ENCODE measurements at regions not wholly inside any gene's neighbourhood (a gene's known extent, or its start where the extent isn't known, plus 50 kb on each side); places are given as distances from the start of the nearest gene placed in this dataset.

DNA sequence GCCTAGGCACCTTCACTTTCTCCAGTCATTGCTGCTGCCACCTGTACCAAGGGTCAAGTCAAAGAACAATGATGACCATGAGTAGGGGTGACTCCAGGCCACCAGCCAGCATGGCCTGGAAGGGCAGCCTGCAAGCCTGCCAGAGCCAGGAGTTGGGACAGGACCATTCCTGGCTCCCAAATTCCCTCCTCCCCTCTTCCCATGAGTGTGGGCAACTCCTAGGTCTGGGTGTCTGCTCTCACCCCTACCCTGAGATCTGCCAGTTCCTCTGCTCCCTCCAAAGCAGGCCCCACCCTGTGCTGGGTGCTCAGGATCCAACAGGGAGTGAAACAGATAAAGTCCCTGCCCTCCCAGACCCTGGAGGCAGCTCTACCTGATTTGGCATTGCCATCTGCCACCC, 125.8 kb upstream of the NANOS1 start:
- H3K36me3 ChIP-seq (ENCODE audit: control insufficient read depth, insufficient read depth, low read length) = no peaks in the 10 kb centered on the region
- TF ChIP-seq, protein P1, sequence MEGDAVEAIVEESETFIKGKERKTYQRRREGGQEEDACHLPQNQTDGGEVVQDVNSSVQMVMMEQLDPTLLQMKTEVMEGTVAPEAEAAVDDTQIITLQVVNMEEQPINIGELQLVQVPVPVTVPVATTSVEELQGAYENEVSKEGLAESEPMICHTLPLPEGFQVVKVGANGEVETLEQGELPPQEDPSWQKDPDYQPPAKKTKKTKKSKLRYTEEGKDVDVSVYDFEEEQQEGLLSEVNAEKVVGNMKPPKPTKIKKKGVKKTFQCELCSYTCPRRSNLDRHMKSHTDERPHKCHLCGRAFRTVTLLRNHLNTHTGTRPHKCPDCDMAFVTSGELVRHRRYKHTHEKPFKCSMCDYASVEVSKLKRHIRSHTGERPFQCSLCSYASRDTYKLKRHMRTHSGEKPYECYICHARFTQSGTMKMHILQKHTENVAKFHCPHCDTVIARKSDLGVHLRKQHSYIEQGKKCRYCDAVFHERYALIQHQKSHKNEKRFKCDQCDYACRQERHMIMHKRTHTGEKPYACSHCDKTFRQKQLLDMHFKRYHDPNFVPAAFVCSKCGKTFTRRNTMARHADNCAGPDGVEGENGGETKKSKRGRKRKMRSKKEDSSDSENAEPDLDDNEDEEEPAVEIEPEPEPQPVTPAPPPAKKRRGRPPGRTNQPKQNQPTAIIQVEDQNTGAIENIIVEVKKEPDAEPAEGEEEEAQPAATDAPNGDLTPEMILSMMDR (conservative IDR thresholded peaks at IDR 0.05) = no peak

DNA sequence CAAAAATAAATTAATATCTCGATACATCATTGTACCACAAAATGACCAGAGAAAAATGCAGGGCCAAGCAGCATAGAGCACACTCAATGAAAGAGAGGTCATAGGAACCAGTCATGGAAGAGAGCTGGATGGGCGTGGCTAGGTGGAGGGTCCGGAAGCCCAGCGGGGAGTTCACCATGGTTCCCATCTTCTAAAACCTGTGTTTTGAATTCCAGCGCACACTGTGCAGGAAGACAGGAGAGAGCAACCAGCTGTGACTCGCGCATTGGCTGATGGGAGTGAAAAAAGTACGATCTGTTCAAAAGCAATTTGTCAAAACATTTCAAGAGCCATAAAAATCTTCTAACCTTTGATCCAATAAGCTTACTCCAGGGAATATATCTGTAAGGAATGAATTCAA, 125.2 kb upstream of the NANOS1 start:
- Mint-ChIP-seq H3K27ac (no peak overlapping the region), H3K4me3 (no peak overlapping the region), H3K36me3 (ENCODE audit: low read depth) (no peaks in the 10 kb centered on the region), H3K9me3 (no peaks in the 10 kb centered on the region), H3K4me1 (no peaks in the 10 kb centered on the region), H3K27me3 (ENCODE audit: insufficient read depth) (peaks cover 1% of the 10 kb centered on the region)
- Histone ChIP-seq H3K9me3 (ENCODE audit: control insufficient read depth, low read length) (no peaks in the 10 kb centered on the region), H3K9ac (ENCODE audit: extremely low read depth, low read length, poor library complexity, severe bottlenecking) (no peak overlapping the region), H3K4me1 (ENCODE audit: control insufficient read depth, insufficient read depth, low read length) (no peaks in the 10 kb centered on the region), H3K36me3 (ENCODE audit: control insufficient read depth, insufficient read depth, low read length) (no peaks in the 10 kb centered on the region), H3K4me3 (ENCODE audit: low read length) (no peak overlapping the region), H3K27me3 (ENCODE audit: control insufficient read depth, insufficient read depth, low read length, poor library complexity, severe bottlenecking) (no peaks in the 10 kb centered on the region), H3K27ac (ENCODE audit: low read depth, low read length) (no peak overlapping the region)
- 87 to 92% methylated on average over 3 to 7 of the region's 8 CpGs for WGBS, 2 experiments (ENCODE audit: insufficient coverage in 1 of 2, insufficient read length in 1 of 2)
- TF ChIP-seq, protein P1 (conservative IDR thresholded peaks at IDR 0.05) = no peak
- no peak for DNase-seq

More for the DNA sequence above, 125.8 kb upstream of the NANOS1 start:
- Mint-ChIP-seq H3K27ac (no peak overlapping the region), H3K4me3 (no peak overlapping the region), H3K27me3 (ENCODE audit: insufficient read depth) (peaks cover 1% of the 10 kb centered on the region), H3K9me3 (no peaks in the 10 kb centered on the region), H3K36me3 (ENCODE audit: low read depth) (no peaks in the 10 kb centered on the region), H3K4me1 (no peaks in the 10 kb centered on the region)
- DNase-seq = no peak
- no peak overlapping the region for H3K27ac ChIP-seq (ENCODE audit: low read depth, low read length)
- no peak overlapping the region for H3K4me3 ChIP-seq (ENCODE audit: low read length)
- H3K9me3 ChIP-seq (ENCODE audit: control insufficient read depth, low read length) = no peaks in the 10 kb centered on the region
- H3K9ac ChIP-seq (ENCODE audit: extremely low read depth, low read length, poor library complexity, severe bottlenecking) = no peak overlapping the region
- H3K27me3 ChIP-seq (ENCODE audit: control insufficient read depth, insufficient read depth, low read length, poor library complexity, severe bottlenecking) = no peaks in the 10 kb centered on the region
- H3K4me1 ChIP-seq (ENCODE audit: control insufficient read depth, insufficient read depth, low read length) = no peaks in the 10 kb centered on the region

DNA sequence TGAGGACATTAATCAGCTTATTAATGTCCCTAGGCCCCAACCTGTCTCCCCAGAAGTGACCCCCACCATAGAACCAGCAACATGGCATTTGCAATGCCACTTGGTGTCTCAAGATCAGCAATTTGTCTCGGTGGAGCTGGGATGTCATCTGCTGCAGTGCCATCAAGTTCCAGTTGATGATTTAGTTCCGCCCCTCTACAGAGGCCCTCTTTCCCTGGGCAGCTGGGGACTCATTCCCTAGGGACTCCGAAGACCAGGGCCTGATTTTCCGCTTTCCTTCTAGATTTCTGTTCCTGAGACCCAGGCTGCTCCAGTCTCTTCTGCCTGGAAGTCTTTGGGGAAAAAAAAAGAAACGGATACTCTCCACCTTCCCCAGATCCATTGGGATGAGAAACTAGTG, 122.5 kb upstream of the NANOS1 start:
- Mint-ChIP-seq H3K36me3 (ENCODE audit: low read depth) (no peaks in the 10 kb centered on the region), H3K27me3 (ENCODE audit: insufficient read depth) (peaks cover 1% of the 10 kb centered on the region), H3K4me3 (no peak overlapping the region), H3K4me1 (no peaks in the 10 kb centered on the region), H3K9me3 (no peaks in the 10 kb centered on the region), H3K27ac (no peak overlapping the region)
- no peak overlapping the region for H3K4me3 ChIP-seq (ENCODE audit: low read length)
- H3K9me3 ChIP-seq (ENCODE audit: control insufficient read depth, low read length) = no peaks in the 10 kb centered on the region
- no peak overlapping the region for H3K27ac ChIP-seq (ENCODE audit: low read depth, low read length)
- no peak for DNase-seq
- whole genome bisulfite sequencing, 2 experiments (ENCODE audit: insufficient coverage in 1 of 2, insufficient read length in 1 of 2) = 86 to 90% methylated on average over 3 to 4 of the region's 5 CpGs
- TF ChIP-seq, protein P1 (conservative IDR thresholded peaks at IDR 0.05) = no peak
- no peaks in the 10 kb centered on the region for H3K27me3 ChIP-seq (ENCODE audit: control insufficient read depth, insufficient read depth, low read length, poor library complexity, severe bottlenecking)
- H3K36me3 ChIP-seq (ENCODE audit: control insufficient read depth, insufficient read depth, low read length) = no peaks in the 10 kb centered on the region
- no peak overlapping the region for H3K9ac ChIP-seq (ENCODE audit: extremely low read depth, low read length, poor library complexity, severe bottlenecking)
- H3K4me1 ChIP-seq (ENCODE audit: control insufficient read depth, insufficient read depth, low read length) = no peaks in the 10 kb centered on the region

Data from endodermal cell (in vitro differentiated cells).